GM20000 (cell line): ENCODE measurements at regions not wholly inside any gene's neighbourhood (a gene's known extent, or its start where the extent isn't known, plus 50 kb on each side); places are given as distances from the start of the nearest gene placed in this dataset.

Experiments used
- DNase-seq: peaks from one replicate; pipeline ENCODE4 v3.0.0; 2012; ENCODE audit warnings: low spot score
- CTCF ChIP-seq: IDR thresholded peaks from 2 replicates; pipeline ENCODE4 v1.5.1; 2012; ENCODE audit warnings: mild to moderate bottlenecking, control low read depth; ENCODE audit errors: extremely low read depth, missing control alignments

GRCh38 chr3:72277710-72278109 lies 492.8 kb upstream of the PROK2 start:
- no peak for TF ChIP-seq CTCF
- DNase-seq, result no peak

- DNase-seq, result no peak
- TF ChIP-seq CTCF, result no peak
Observed at GRCh38 chr3:72276806-72277205, 491.9 kb upstream of the PROK2 start.

- no peak for DNase-seq
- TF ChIP-seq CTCF, result no peak
Observed at GRCh38 chr3:72275331-72275751, 490.4 kb upstream of the PROK2 start.

- no peak for TF ChIP-seq CTCF
- DNase-seq, result peak; percentile 39
Observed at GRCh38 chr3:72274493-72275330, 489.8 kb upstream of the PROK2 start.

GRCh38 chr3:72273615-72274014 lies 488.7 kb upstream of the PROK2 start:
- DNase-seq, result no peak
- TF ChIP-seq CTCF, result no peak

GRCh38 chr3:72272356-72272755 lies 487.4 kb upstream of the PROK2 start:
- DNase-seq, result no peak
- TF ChIP-seq CTCF, result no peak

- no peak for DNase-seq
- no peak for TF ChIP-seq CTCF
Observed at GRCh38 chr3:72271923-72272322, 487.0 kb upstream of the PROK2 start.
